Testis (tissue), 2 donors: ENCODE measurements at regions not wholly inside any gene's neighbourhood (a gene's known extent, or its start where the extent isn't known, plus 50 kb on each side); places are given as distances from the start of the nearest gene placed in this dataset.

Experiments
- DNase-seq: peaks from one replicate; pipeline ENCODE4 v3.0.0-alpha.2; 2019
- H3K27ac ChIP-seq, 2 donors: fragments of 200-600 bp; sonication (generic); one replicate each; pipeline ENCODE4 v1.5.1; 2019
- H3K27me3 ChIP-seq: fragments of 200-600 bp; sonication (generic); one replicate; pipeline ENCODE4 v1.5.1; 2019
- H3K36me3 ChIP-seq: fragments of 200-600 bp; sonication (generic); one replicate; pipeline ENCODE4 v1.5.1; 2017; ENCODE audit warnings: low read depth; ENCODE audit errors: missing control alignments
- H3K4me1 ChIP-seq: fragments of 200-600 bp; sonication (generic); one replicate; pipeline ENCODE4 v1.5.1; 2019
- H3K4me3 ChIP-seq, 2 donors: fragments of 200-600 bp; sonication (generic); one replicate each; pipeline ENCODE4 v1.5.1; 2017 to 2019
- H3K9me3 ChIP-seq: fragments of 200-600 bp; sonication (generic); one replicate; pipeline ENCODE4 v1.5.1; 2017
- CTCF ChIP-seq, 3 experiments: fragments of 450-650 bp in 2 of 3; fragments of 200-600 bp in 1 of 3; sonication (generic) in 1 of 3; IDR thresholded peaks; one replicate each; pipeline ENCODE4 v1.5.1; 2016 to 2019; ENCODE audit warnings: antibody characterized with exemption in 3 of 3, mild to moderate bottlenecking in 2 of 3, moderate library complexity in 1 of 3
- POLR2A ChIP-seq: fragments of 450-650 bp; IDR thresholded peaks from one replicate; pipeline ENCODE4 v1.6.1; 2017; ENCODE audit warnings: antibody characterized with exemption, mild to moderate bottlenecking, moderate library complexity
- WGBS, 2 donors: methylation state at CpG; one replicate each; pipeline ENCODE4 v1.1.5; 2018; 5-methylcytosine and 5-hydroxymethylcytosine counted together
- intact Hi-C: fragments of 100-400 bp; cut with DNase I; formaldehyde crosslinking; loops from one replicate; pipeline ENCODE4 v1.15.1; 2023; ENCODE audit warnings: low total_unique reads

- Histone ChIP-seq H3K36me3 (no peaks in the 10 kb centered on the region), H3K4me1 (no peaks in the 10 kb centered on the region), H3K4me3 (no peak overlapping the region), H3K9me3 (no peaks in the 10 kb centered on the region), H3K27me3 (no peaks in the 10 kb centered on the region), H3K27ac (no peak overlapping the region)
- intact Hi-C loops, result no loop called here
- DNase-seq, result no peak
- WGBS, 2 donors, result 67 to 74% methylated on average over 11 of the region's 11 CpGs
- TF ChIP-seq POLR2A, result no peak
- TF ChIP-seq CTCF (IDR thresholded peaks at IDR 0.05), result no peak
Observed at GRCh38 chr5:2324788-2325187, 426.7 kb downstream of the IRX2 start.

GRCh38 chr5:2320611-2321010 is 430.9 kb downstream of the IRX2 start:
- Histone ChIP-seq H3K4me3 (no peak overlapping the region), H3K27me3 (no peaks in the 10 kb centered on the region), H3K9me3 (no peaks in the 10 kb centered on the region), H3K27ac (no peak overlapping the region), H3K36me3 (no peaks in the 10 kb centered on the region), H3K4me1 (no peaks in the 10 kb centered on the region)
- intact Hi-C loops, result no loop called here
- TF ChIP-seq POLR2A (no peak), CTCF (IDR thresholded peaks at IDR 0.05) (no peak)
- 76 to 88% methylated on average over 7 of the region's 7 CpGs for WGBS, 2 donors
- DNase-seq, result no peak

GRCh38 chr5:2317540-2317939 is 433.9 kb downstream of the IRX2 start:
- Histone ChIP-seq H3K9me3 (no peaks in the 10 kb centered on the region), H3K4me1 (no peaks in the 10 kb centered on the region), H3K4me3 (no peak overlapping the region), H3K27me3 (no peaks in the 10 kb centered on the region), H3K27ac (no peak overlapping the region), H3K36me3 (no peaks in the 10 kb centered on the region)
- WGBS, 2 donors, result 71 to 100% methylated on average over 1 to 2 of the region's 2 CpGs
- intact Hi-C loops, result no loop called here
- DNase-seq, result no peak
- TF ChIP-seq CTCF (IDR thresholded peaks at IDR 0.05) (no peak), POLR2A (no peak)

GRCh38 chr5:2311851-2312250 is 429.1 kb upstream of the IRX4 start:
- DNase-seq, result peak; percentile 16
- H3K4me1 ChIP-seq, result peaks cover 4% of the 10 kb centered on the region
- WGBS, 2 donors, result 37 to 44% methylated on average over 3 of the region's 3 CpGs
- intact Hi-C loops, result no loop called here
- H3K4me3 ChIP-seq, result no peak overlapping the region
- TF ChIP-seq POLR2A (no peak), CTCF (IDR thresholded peaks at IDR 0.05) (no peak)
- H3K27ac ChIP-seq, result no peak overlapping the region
- no peaks in the 10 kb centered on the region for H3K36me3 ChIP-seq
- H3K9me3 ChIP-seq, result no peaks in the 10 kb centered on the region
- H3K27me3 ChIP-seq, result no peaks in the 10 kb centered on the region

- peak; percentile 4 for DNase-seq
- no peaks in the 10 kb centered on the region for H3K36me3 ChIP-seq
- H3K27me3 ChIP-seq, result no peaks in the 10 kb centered on the region
- 78 to 85% methylated on average over 10 of the region's 10 CpGs for WGBS, 2 donors
- intact Hi-C loops, result no loop called here
- peaks cover 4% of the 10 kb centered on the region for H3K4me1 ChIP-seq
- no peak overlapping the region for H3K27ac ChIP-seq
- TF ChIP-seq CTCF (IDR thresholded peaks at IDR 0.05) (no peak), POLR2A (no peak)
- H3K9me3 ChIP-seq, result no peaks in the 10 kb centered on the region
- H3K4me3 ChIP-seq, result no peak overlapping the region
Observed at GRCh38 chr5:2310946-2311345, 428.2 kb upstream of the IRX4 start.
